ENCODE measurements at regions not wholly inside any gene's neighbourhood (a gene's known extent, or its start where the extent isn't known, plus 50 kb on each side); places are given as distances from the start of the nearest gene placed in this dataset.

DNA sequence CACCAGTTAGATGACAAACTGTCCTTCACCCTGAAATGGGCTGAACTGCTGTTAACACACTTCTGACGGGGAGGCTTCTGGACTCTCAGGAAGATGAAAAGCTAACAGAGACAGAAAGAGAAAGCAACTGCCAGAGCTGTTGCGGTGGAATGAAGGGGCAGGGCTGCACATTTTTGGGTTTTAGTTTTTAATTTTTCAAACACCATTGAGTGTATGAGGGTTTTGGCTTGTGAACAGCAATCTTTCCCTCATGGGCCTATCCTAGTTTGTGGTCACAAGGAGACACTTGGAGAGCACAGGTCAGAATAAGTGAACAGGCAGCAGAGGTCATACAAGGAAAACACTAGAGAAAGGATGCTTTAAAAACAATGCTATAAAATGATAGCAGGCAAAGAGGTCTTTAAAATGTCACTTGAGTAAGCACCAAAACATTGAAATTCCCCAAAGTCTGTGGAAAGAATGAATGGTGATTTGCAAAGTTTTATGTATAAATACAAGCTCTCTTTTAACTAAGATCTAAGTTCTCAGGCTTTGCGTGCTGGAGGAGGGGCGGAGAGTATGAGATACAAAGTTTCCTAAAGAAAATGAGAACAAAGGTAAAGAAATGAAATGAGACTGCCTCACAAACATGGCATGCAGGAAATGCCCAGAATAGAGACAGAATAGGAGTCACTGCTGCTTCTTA is 101.4 kb upstream of the GLI3 start:
- TF ChIP-seq, protein P1, sequence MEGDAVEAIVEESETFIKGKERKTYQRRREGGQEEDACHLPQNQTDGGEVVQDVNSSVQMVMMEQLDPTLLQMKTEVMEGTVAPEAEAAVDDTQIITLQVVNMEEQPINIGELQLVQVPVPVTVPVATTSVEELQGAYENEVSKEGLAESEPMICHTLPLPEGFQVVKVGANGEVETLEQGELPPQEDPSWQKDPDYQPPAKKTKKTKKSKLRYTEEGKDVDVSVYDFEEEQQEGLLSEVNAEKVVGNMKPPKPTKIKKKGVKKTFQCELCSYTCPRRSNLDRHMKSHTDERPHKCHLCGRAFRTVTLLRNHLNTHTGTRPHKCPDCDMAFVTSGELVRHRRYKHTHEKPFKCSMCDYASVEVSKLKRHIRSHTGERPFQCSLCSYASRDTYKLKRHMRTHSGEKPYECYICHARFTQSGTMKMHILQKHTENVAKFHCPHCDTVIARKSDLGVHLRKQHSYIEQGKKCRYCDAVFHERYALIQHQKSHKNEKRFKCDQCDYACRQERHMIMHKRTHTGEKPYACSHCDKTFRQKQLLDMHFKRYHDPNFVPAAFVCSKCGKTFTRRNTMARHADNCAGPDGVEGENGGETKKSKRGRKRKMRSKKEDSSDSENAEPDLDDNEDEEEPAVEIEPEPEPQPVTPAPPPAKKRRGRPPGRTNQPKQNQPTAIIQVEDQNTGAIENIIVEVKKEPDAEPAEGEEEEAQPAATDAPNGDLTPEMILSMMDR (IDR thresholded peaks at IDR 0.05; ENCODE audit: unreplicated experiment), result no peak
- Mint-ChIP-seq H3K4me1 (ENCODE audit: low read depth) (peaks cover 7% of the 10 kb centered on the region), H3K4me3 (ENCODE audit: low read depth) (no peak overlapping the region), H3K9me3 (ENCODE audit: low read depth) (no peaks in the 10 kb centered on the region), H3K27me3 (peaks cover 19% of the 10 kb centered on the region), H3K36me3 (ENCODE audit: insufficient read depth) (no peaks in the 10 kb centered on the region), H3K27ac (no peak overlapping the region)
- no peak for DNase-seq (ENCODE audit: low spot score, unreplicated experiment)

DNA sequence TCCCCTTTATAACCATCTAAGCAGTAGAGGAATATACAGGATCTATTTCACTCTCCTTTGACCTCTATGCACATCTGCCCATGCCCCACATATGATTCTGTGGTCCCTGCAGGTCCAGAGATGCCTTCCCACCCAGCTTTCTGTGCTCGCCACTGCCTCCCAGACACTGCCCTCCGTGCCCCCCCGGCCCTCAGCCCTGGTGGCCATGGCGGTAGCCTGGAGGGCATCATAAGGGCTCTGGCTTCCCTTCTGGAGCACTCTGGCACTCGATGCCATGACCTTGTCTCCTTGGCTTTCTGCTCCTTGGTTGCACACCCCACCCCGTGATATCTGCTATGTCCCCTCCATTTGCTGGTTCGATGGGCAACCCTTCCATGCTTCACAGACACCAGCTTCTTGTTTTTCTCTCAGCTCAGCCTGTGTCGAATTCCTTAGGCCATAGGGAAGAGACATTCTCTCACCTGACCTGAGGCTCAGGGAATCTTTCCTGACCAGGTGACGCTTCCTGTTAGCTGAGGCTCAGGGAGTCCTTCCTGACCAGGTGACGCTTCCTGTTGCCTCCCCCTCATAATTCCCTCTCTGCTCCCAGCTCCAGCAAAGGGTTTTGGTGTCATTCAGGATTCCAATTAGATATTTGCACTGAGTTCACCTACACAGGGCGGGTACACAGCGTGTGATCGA is 100.4 kb upstream of the GLI3 start:
- Mint-ChIP-seq H3K36me3 (ENCODE audit: insufficient read depth) (peaks cover 2% of the 10 kb centered on the region), H3K4me1 (ENCODE audit: low read depth) (peaks cover 7% of the 10 kb centered on the region), H3K9me3 (ENCODE audit: low read depth) (peaks cover 6% of the 10 kb centered on the region), H3K27me3 (peaks cover 19% of the 10 kb centered on the region), H3K27ac (no peak overlapping the region), H3K4me3 (ENCODE audit: low read depth) (no peak overlapping the region)
- TF ChIP-seq, protein P1 (IDR thresholded peaks at IDR 0.05; ENCODE audit: unreplicated experiment), result no peak
- DNase-seq (ENCODE audit: low spot score, unreplicated experiment), result no peak

DNA sequence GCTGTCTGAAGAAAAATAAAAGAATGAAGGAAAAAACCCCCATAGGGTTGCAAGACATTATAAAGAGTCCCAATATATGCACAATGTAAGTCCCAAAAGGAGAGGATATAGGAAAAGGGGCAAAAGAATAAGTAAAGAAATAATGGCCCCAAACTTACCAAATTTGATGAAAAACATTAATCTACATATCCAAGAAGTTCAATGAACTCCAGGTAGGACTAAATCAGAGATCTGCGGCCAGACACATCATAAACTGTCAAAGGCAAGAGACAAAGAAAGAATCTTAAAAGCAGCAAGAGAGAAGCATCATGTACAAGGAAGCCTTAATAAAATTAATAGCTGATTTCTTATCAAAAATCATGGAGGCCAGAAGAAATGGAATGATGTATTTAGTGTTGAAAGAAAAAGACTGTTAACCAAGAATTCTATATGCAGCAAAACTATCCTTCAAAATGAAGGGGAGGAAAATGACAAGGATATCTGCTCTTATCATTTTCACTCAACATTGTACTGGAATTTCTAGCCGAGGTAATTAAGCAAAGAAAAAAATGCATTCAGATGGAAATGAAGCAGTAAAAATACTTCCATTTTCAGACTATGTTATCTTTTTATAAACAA is 95.7 kb upstream of the GLI3 start:
- TF ChIP-seq, protein P1 (IDR thresholded peaks at IDR 0.05; ENCODE audit: unreplicated experiment), result no peak
- Mint-ChIP-seq H3K36me3 (ENCODE audit: insufficient read depth) (peaks cover 2% of the 10 kb centered on the region), H3K27ac (no peak overlapping the region)

DNA sequence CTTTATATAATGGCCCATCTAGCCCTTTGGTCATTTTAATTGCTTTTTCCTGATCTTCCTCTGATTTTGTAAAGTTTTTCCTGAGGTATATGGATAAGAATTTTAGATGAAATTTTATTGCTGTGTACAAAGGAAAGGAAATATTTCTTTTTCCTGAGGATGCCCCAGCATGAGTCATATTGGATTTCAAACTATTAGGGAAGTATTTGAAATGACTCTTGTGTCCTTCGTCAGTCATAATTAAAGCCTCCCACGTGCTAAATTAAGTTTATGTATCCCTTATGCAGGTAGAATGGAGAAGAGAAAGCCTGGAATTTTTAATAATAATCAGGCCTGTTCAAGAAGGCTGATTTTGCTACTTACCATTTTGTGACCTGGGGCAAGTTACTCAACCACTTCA is 82.6 kb upstream of the GLI3 start:
- Mint-ChIP-seq H3K27me3 (peaks cover 2% of the 10 kb centered on the region), H3K4me3 (ENCODE audit: low read depth) (no peak overlapping the region), H3K4me1 (ENCODE audit: low read depth) (no peaks in the 10 kb centered on the region), H3K36me3 (ENCODE audit: insufficient read depth) (no peaks in the 10 kb centered on the region), H3K27ac (no peak overlapping the region), H3K9me3 (ENCODE audit: low read depth) (no peaks in the 10 kb centered on the region)
- TF ChIP-seq, protein P1 (IDR thresholded peaks at IDR 0.05; ENCODE audit: unreplicated experiment), result no peak
- DNase-seq (ENCODE audit: low spot score, unreplicated experiment), result no peak

More for the DNA sequence above, 95.7 kb upstream of the GLI3 start:
- H3K9me3 Mint-ChIP-seq (ENCODE audit: low read depth), result peaks cover 10% of the 10 kb centered on the region
- no peak for DNase-seq (ENCODE audit: low spot score, unreplicated experiment)
- no peak overlapping the region for H3K4me3 Mint-ChIP-seq (ENCODE audit: low read depth)
- H3K27me3 Mint-ChIP-seq, result peaks cover under 1% of the 10 kb centered on the region
- no peaks in the 10 kb centered on the region for H3K4me1 Mint-ChIP-seq (ENCODE audit: low read depth)

DNA sequence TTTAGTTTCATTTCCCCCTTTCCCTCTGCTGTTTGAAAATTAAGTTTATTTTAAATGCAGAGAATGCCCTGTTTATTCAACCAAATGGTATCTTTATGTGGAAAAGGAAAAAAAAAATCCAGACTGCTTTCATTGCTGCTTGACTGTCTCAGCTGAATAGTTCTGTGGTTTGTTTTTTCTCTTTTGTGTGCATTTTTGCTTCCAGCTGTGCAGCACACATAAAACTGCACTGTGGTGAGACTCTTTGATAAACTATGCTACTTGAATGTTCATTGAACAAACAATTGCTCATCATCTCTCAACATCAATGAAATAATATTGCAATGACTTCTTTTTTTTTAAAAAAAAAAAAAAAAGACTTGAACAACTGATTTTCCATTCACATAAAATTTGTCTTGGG is 78.6 kb upstream of the GLI3 start:
- TF ChIP-seq, protein P1 (IDR thresholded peaks at IDR 0.05; ENCODE audit: unreplicated experiment), result no peak
- no peaks in the 10 kb centered on the region for H3K4me1 Mint-ChIP-seq (ENCODE audit: low read depth)
- no peak overlapping the region for H3K4me3 Mint-ChIP-seq (ENCODE audit: low read depth)
- no peak for DNase-seq (ENCODE audit: low spot score, unreplicated experiment)
- H3K36me3 Mint-ChIP-seq (ENCODE audit: insufficient read depth), result peaks cover 2% of the 10 kb centered on the region
- peaks cover 3% of the 10 kb centered on the region for H3K27me3 Mint-ChIP-seq
- H3K27ac Mint-ChIP-seq, result no peak overlapping the region
- peaks cover 12% of the 10 kb centered on the region for H3K9me3 Mint-ChIP-seq (ENCODE audit: low read depth)
